ENCODE measurements at regions not wholly inside any gene's neighbourhood (a gene's known extent, or its start where the extent isn't known, plus 50 kb on each side); places are given as distances from the start of the nearest gene placed in this dataset.
"Not testable (repeated sequence)": the region's sequence is repeated elsewhere in the genome, so short reads cannot be mapped to it uniquely, and the experiment has no call there.

DNA sequence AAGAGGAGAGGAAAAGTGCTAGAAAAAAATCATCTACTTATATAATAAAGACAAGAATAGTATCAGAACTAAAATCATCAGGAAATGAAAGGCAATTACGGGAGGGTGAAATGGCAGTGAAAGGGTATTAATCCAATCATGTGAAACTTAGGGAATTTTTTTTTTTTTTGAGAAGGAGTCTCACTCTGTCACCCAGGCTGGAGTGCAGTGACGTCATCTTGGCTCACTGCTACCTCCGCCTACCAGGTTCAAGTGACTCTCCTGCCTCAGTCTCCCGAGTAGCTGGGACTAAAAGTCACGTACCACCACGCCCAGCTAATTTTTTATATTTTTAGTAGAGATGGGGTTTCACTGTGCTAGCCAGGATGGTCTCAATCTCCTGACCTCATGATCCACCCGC lies 501.3 kb downstream of the COL12A1 start:
- not testable (repeated sequence) for DNase-seq

- DNase-seq = no peak
These were observed 515.5 kb downstream of the COL12A1 start for GRCh38 chr6:74690365-74690764.

DNA sequence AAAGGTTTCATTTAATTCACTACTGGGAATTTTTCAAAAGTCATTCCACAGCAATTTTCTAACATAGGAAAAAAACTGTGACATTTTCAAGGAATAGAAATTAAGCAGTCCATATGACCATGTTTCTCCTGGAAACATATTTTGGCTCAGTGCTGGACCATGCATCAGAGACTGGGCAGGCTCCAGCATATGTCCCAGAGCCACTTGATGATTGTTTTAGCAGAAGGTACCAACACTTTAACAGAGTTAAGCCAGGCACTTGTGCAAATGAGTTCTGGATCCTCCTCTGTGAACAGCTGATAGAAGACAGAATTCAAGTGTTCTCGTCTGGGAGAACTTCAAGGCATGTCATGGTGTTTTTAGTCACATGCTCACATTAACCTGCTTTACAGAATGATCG lies 516.3 kb downstream of the COL12A1 start:
- DNase-seq = peak; percentile 68

DNA sequence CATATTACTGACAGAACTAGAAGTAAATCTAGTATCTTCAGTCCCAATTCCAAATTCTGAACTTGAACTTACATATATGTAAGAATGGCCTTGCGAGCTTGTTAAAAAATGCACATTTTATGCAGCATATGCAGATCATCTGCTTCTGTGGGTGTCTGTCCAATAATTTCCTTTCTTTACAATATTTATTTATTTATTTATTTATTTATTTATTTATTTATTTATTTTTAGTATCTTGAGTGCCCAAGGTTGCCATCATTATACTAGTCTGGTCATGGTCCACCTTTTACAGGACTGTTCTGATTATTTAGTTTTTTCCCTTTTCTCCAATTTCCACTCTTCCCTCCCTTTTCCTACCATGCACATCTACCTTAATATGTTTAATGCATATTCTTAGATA lies 528.4 kb downstream of the COL12A1 start:
- DNase-seq = no peak

GRCh38 chr6:74676906-74677305 lies 528.9 kb downstream of the COL12A1 start:
- DNase-seq = no peak

DNA sequence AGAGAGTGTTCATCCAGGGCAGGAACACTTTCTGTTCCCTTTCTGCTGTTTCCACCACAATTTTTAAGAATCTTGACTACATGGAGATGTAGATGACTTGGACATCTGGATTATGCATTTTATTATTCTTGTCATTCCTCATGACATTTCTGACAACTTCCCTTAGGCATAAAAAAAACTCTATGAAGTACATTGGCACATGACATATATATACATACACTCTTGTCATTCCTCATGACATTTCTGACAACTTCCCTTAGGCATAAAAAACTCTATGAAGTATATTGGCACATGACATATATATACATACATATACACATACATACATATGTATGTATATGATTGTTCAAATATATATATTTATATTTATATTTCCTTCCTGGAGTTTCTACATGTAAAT lies 531.5 kb downstream of the COL12A1 start:
- no peak for DNase-seq

GRCh38 chr6:74671558-74672025 lies 534.3 kb downstream of the COL12A1 start:
- DNase-seq = peak; percentile 31

DNA sequence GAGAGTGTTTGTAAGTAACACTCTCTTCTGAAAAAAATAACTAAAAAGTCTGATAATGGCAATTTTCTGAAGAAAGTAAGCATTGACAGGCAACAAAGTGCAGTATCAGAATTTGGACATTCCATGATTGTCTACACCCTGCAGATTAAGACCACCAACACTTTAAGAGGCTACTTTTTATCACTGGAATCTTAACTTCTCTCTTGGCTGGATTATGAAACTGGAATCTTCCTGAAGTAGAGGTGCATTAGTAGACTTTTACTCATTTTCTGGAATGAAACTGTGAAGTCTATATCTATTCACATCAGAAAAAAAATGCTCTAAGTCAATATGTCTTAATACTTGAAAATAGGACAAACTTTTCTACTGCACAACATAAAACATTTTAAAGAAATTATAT lies 547.5 kb downstream of the COL12A1 start:
- DNase-seq = no peak

DNA sequence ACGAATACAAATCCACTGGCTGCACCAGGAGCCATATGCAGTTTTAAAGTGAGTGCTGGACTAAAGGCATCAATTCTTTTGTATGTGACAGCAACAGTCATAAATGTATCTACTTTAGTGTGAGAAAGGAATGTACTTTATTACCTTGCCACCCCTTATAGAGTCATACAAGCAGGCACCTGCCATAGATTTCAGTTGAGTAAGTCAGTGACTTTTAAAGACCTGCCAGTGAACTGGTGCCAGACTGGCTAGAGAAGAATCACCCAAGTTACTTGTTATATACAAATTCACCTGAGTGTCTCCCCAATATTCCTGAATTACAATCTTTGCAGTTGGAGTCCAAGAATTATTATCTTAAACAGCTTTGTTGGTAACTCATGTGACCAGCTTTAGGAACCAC lies 547.9 kb downstream of the COL12A1 start:
- no peak for DNase-seq

DNA sequence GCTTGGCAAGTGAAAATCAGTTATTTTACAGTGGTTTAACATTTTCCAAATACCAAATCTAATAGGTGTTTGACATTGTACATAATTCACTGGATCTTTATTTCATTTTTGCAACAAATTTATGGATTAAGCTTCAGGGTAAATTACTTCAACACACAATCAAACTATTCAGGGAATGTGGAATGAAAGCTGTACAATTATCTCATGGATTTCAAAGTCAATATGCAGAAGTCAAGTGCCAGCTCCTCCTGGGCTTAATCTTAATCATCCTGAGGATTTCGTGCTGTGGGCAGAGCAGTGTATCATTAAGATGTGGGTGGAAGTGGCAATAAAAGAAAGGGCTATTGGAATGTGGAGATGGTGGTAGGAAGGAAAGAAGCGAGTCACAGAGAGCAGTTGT lies 548.8 kb downstream of the COL12A1 start:
- no peak for DNase-seq

DNA sequence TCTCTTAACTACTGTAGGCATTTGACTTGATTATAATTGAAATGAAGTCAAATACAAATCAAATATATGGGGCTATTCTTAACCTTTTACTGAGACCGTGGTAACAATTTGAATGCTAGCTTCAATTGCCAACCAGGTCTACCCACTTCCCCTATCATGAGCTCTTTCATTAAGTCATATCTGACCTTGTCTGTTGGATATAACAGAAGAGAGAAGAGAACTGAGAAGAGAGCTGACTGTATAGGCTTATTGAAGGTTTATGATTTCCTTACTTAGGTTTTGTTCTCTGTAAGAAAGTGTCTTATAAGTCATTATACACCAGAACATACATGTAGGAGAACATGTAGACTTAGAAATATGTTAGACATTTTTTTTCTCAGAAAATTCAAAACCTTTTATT lies 549.4 kb downstream of the COL12A1 start:
- DNase-seq = no peak

GRCh38 chr6:74654296-74654695 lies 551.6 kb downstream of the COL12A1 start:
- DNase-seq = no peak

DNA sequence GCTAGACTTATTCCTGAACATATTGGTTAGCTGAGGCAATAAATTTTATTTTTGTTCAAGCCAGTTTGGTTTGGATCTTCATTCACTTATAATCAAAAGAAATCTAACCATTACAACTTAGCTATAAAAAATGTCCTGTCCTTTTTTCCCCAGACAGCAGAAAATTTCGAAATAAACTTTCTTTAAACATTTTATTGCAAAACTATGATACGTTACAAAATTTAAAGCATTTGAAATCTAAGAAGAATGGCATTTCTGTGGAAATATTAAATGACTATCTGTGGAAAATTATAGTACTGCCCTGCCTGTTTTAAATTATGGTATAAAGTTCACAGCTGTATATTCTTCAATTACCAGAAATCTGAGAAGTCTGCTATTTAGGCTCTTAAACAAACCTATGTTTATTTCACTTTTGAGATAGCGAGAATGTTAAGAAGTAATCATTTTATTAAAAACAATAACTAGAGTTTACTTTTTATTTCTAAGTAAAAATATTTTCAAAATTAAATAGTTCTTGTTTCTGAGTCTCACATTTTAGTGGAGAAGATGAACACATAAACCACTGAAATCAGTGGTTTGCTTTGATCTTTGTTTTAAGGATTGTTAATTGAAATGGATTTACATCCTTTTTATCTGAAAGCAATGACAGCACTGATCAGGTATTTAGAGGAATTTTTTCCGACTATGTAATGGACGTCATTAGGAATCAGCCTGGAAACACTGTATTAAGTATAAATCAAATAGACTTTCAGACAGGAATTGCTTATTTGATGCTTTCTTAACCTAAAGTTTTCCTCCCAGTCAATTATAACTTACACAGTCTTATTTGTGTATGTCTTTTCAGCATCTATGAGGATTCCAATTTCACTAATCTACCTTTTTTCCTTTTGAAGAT lies 553.7 kb downstream of the COL12A1 start:
- no peak for DNase-seq

- DNase-seq = no peak
These were observed 555.2 kb downstream of the COL12A1 start for GRCh38 chr6:74650668-74651067.

GRCh38 chr6:74646461-74646860 lies 559.4 kb downstream of the COL12A1 start:
- DNase-seq = no peak

DNA sequence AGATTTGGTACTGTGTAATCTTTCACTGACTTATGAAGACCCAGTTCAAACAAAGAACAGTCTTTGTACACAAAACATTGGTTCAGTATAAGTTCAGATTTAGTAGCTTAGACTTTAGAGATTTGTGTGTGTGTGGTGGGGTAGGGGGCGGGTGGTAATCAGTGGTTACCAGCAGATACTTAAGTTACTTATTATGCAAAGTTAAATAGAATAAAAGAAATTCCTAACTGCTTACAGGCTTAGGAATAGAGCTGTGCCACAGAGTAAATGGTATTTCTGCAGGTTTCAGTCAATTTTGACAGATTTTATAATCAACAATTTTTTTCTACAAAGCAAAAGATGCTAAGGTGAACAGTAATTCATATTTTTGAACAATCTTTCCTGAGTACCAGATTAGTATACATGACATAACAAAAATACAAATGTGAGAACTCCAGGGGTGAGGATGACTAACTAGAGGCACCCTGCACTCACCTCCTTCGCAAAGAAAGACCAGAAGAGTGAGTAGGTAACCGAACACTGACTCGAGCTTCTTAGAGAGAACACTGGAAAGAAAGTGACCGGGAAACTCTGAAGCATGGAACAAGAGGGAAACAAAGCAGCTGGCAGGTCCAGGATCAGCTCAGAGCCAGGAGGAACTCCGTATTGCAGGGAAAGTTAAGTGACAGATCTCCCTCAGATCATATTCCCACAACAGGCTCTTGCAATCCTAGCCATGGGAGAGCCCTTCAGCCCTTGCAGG lies 560.6 kb downstream of the COL12A1 start:
- DNase-seq = peak; percentile 30

DNA sequence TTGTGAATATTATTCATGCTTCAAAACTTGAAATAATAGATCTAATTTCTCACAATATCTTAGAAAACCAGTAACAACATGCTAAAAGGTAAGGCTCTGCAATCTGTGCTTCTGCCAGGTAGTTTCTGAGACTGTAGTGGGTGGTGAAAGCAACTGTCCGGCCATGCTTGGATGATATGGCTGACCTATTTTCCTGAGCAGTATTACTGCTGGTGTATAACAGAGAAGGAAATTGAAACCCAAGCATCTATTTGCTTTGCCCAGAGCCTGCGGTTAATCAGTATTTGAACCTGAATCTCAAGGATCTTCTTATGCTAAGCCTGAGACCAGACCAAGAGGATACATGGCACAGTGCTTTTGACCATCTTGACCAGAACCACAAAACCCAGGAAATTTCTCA lies 563.8 kb downstream of the COL12A1 start:
- no peak for DNase-seq

DNA sequence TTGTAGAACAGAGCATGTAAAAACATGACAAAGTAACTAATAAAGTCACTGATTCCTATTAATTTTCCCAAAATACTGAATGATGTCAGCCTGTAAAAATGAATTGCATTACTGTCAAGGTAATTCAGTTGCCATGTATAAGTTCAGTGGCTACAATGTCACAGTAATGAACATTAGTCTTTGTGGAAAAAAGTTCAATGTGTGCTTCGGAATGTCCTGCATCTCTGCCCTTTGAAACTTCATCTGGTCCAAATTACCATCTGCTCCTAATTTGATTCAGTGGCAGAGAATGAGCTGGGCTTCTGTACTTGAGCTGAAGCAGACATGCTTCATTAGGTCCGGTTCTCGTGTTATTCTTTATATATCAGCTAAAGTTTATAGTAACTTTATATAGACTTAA lies 567.4 kb downstream of the COL12A1 start:
- no peak for DNase-seq

DNA sequence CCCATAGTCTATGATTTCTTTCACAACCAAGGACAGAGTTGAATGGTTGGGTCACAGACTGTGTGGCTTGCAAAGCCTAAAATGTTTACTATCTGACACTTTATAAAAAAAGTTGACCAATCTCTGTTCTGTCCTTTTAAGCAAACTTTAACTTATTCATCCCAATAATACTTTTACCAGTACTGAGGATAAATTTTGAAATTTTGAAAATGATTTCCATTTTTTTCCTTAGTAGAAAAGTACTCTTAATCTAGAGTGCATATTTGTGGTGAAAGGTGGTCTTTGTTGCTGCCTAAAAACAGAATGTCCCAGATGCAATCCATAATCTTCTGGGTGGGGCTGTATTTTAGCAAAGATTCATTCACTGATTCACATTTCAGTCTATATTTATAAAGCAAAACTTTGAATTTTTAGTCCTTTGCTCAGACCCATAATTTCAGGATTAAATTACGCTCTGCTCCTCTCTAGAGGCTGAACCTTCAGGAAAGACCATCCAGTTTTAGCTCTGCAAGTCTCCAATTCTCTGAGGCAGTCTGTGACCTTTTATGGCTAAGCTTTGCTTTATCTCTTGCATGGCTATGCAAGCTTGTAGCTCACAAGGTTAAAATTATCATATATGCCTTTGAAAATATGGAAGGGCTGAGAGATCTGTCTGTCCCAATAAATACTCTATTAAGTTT lies 573.5 kb downstream of the COL12A1 start:
- no peak for DNase-seq

GRCh38 chr6:74631564-74631963 lies 574.3 kb downstream of the COL12A1 start:
- no peak for DNase-seq

DNA sequence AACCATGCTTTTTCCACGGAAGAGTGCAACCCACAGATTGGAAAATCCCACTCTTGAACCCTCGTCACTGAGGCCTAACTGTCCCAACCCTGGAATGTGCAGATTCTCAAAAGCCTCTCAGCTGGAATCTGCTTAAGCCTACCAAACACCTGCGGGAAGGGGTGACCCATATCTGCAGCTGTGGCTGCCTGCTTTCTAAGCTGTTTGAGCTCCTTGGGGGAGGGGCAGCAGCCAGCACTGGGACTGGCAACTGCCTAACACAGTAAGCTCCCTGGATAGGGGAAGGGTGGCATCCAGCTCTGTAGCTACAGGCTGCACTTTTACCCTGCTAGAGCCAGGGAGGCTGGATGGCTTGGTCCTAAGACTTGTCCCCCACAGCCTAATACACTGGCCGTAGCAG lies 579.6 kb downstream of the COL12A1 start:
- DNase-seq = no peak

GRCh38 chr6:74623027-74623426 lies 582.8 kb downstream of the COL12A1 start:
- no peak for DNase-seq

- no peak for DNase-seq
These were observed 594.6 kb downstream of the COL12A1 start for GRCh38 chr6:74611220-74611619.

GRCh38 chr6:74610352-74610751 lies 595.5 kb downstream of the COL12A1 start:
- no peak for DNase-seq
